RCC 7860 (cell line): ENCODE measurements at regions not wholly inside any gene's neighbourhood (a gene's known extent, or its start where the extent isn't known, plus 50 kb on each side); places are given as distances from the start of the nearest gene placed in this dataset.
"Not testable (repeated sequence)": the region's sequence is repeated elsewhere in the genome, so short reads cannot be mapped to it uniquely, and the experiment has no call there.

Experiments
- DNase-seq: peaks from one replicate; pipeline ENCODE4 v3.0.0-alpha.2; 2015; ENCODE audit warnings: low spot score
- FAIRE-seq: peaks from 2 replicates; lab custom pipeline; 2012; peaks lifted over from hg19 to GRCh38; lab: Jason Lieb, UNC

DNA sequence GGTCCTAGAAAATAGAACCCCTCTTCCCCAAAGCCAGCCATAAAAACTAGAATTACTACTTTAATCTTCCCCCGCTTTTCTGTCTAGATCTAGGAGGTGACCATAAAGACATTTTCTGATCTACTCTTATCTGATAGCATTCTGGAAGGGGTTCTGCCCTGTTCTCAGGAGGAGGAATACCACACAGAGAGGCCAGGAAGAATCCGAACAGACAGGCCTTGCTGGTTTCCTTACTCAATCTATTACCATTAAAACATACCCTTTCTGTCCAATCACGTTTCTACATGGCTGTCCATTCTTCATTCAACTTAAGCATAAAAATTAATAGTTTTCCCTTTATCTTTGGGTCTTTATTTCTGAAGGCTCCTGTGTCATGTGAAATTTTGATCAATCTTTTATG lies 198.7 kb downstream of the GPAT3 start:
- no peak for DNase-seq
- no peak for FAIRE-seq

DNA sequence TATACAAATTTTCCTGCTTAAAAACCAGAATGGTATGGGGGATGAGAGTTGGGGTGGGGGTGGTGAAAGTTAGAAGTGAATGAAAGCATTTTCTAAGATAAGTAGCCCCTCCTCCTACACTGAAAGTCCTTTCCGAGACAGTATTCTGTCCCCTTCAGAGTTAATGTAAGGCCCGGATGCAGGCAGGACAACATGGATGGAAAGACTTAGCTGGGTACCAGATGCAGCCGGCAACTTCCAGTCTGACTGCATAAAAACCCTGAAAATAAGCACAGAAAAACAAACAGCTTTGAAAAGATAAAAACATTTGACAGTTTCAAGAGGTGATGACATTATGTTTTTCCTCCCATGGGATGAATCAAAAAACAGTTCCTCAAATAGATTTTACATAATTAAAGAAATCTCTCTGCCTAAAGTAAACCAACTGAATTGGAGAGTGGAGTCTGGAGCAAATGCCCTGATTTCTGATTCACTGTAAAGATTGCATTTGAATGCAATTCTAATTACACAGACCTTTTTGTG lies 196.3 kb downstream of the GPAT3 start:
- FAIRE-seq (no peak), DNase-seq (no peak)

DNA sequence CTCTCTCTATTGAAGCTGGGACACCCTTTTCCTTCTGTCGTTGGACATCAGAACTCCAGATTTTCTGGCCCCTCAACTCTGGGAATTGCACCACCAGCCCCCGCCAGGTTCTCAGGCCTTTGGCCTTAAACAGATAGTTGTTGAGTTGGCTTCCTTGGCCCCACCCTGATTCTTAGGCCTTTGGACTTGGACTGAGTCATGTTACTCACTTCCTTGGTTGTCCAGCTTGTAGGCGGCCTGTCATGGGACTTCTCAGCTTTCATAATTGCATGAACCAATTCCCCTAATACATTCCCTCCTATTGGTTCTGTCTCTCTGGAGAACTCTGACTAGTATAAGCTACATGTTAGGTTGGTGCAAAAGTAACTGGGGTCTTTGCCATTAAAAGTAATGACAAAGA lies 195.7 kb downstream of the GPAT3 start:
- FAIRE-seq, result no peak
- no peak for DNase-seq

DNA sequence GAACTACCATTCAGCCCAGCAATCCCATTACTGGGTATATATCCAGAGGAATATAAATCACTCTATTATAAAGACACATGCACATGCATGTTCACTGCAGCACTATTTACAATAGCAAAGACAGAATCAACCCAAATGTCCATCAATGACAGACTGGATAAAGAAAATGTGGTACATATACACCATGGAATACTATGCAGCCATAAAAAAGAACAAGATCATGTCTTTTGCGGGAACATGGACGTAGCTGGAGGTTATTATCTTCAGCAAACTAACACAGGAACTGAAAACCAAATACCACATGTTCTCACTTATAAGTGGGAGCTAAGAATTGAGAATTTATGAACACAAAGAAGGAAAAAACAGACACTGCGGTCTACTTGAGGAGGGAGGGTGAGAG lies 195.1 kb downstream of the GPAT3 start:
- FAIRE-seq, DNase-seq: not testable (repeated sequence)

DNA sequence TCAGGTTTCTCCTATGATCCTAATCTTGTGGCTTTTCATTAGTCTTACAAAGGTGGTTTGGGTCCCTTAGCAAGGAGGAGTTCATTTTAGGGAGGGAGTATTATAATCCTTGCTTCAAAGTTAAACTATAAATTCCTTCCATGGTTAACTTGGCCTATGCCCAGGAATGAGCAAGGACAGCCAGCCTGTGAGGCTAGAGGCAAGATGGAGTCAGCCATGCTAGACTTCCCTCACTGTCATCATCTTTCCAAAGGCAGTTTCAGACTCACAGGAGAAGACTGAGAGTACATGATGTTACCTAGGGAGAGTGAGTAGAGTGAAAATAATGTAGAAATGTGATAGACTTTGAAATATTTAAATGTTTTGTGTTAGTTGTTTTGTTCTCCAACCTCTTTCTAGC lies 192.3 kb downstream of the GPAT3 start:
- no peak for FAIRE-seq
- no peak for DNase-seq

DNA sequence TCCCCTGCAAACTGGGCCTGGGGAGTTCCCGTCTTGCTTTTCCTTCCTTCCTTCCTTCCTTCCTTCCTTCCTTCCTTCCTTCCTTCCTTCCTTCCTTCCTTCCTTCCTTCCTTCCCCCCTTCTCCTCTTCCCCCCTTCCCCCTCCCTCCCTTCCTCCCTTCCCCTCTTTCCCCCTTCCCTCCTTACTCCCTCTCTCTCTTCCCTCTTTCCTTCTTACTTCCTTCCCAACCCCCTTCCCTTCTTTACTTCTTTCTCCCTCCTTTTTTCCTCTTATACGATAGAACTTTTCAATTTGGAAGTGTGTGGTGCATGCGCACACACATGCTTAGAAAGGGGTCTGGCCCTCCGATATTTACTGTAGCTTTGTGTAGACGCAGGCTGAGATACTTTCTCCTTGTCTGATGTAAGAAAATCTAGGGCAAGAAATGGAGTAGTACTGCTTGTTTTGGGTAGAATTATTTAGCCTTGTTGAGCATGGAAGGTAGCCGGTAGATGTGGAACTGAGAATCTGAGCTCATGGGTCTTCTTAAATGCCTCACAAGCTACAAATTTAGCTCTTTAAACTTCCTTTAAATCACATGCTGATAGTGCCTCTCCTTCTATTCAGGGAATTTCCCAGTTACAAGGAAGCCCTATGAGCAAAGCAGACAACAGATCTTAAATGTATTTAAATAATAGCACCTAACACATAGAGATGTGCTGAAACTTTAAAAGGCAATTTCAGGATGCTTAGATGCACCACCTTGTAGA lies 189.6 kb downstream of the GPAT3 start:
- no peak for FAIRE-seq

DNA sequence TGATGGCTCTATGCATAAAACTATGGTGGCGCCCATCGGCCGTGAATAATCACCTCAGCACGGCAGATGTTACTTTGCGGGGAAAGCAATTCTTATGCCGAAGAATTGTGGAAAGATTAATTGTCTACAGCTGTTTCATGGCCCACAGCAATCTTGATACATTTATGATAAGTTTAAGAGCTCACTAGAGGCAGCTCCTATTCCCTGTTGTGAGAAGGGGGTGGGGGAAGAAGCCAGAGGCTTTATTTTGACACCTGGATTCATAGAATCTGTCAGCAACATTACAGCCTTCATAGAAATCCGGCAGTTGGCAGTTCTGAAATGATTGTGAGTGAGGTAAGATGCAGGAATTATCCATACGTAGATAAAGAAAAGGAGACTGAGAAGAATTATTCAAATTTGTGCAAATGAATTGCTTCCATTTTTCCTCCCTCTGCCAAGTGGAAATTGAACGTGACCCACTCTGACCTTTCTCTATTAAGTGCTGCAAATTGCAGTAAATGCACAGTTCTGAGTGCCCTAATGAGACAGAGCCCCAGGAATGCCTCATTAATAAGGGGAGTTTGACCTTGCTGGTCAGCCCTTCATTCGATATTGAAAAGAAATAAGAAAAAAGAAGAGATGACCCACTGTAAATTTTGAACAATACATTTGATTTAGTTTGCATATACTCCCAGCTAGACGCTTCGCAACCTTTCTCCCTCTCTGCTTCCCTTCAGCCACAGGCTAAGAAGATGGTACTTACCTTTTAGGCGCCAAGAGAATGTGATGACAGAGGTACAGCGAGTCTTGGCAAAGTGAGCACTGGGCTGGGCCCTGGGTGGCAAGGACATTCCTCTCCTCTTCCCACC lies 188.8 kb downstream of the GPAT3 start:
- FAIRE-seq (no peak), DNase-seq (no peak)

More for the DNA sequence above, 189.6 kb downstream of the GPAT3 start:
- no peak for DNase-seq

DNA sequence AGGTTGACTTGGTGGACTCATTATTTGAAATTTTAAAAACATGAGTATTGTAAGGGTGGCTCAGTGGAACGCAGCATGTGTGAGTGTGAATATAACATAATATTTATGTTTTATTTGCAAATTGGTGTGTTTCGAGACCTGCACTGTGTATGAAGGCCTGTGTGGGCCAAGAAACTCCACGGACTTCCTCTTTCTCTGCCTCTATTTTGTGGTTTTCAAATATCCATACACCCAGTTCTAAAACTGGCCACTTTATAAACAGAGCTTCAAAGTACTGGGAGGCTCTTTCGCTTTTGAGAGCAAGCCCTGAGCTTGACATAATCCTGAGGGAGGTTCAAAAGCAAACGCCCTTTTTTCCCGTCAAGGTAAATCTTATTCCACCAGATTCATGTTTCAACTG lies 187.7 kb downstream of the GPAT3 start:
- FAIRE-seq (no peak), DNase-seq (no peak)

DNA sequence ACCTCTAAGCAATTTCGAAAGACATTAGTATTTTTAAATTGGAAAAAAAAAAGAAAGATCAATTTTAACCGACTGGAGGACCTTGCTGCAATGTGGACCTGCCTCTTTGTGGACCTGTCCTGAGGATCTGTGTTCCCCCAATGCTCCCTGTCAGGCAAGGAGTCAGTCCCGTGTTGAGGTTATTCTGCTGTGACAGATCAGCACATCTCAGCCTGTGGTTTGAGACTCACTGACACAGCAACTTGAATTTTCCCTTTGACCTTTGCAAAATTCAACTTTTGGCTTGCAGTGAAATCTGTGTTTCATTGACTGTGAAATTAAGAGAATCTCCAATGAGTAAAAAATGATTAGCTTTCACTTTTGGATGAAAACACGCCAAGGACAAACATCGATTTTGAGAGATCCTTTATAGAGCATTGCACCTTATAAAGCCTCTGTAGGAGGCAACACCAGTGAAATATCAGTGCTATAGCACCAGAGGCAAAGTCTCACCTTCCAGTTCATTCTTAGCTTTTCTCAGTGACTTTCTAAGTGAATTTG lies 186.9 kb downstream of the GPAT3 start:
- DNase-seq (no peak), FAIRE-seq (no peak)

DNA sequence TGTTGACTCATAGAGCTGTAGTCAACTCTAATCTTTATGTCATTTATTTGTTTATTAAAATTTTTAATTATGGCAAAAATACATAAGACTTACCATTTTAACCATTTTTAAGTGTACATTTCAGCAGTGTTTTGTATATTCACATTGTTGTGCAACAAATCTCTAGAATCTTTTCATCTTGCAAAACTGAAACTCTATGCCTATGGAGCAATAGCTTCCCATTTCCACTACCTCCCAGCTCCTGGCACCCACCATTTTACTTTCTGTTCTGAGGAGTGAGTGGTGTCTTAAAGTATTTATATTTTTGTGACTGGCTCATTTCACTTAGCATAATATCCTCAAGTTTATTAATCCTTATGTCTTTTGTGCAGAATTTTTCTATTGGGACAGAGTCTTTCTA lies 181.0 kb downstream of the GPAT3 start:
- no peak for FAIRE-seq
- no peak for DNase-seq

DNA sequence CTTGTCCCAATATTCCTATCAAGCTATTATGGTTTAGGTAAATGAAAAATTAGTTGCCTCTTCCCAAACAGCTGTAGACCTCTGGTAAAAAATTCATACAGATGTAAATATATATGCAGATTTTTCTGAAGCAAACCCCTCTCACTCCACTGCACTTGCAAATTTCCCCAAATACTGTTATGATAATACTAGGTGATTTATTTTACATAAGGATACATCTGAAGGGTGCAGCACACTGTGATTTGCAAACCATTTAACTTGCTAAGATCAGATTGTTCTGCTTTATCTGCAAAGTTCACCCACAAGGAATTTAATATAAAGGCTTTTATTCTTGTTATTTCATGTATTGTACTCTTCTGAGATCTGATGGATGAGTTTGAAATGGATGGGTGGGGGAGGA lies 177.0 kb downstream of the GPAT3 start:
- DNase-seq (no peak), FAIRE-seq (no peak)

DNA sequence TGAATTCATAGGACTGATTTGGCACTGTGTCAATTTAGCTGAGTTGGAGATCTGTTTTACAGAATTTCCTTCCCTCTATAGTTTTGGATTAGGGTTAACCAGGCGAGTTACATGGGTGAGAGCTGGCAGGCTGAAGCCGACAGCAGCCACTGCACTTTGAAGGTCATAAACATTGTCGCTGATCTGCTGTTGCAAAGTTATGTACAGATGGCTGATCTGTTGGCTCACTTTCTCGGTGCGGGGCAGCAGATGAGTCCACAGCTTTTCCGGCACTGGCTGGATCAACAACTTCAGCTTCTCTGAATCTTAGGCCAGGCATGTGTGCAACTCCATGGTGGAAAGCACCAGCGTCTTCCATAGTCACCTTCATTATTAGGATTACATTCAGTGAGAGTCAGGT lies 173.7 kb downstream of the GPAT3 start:
- no peak for FAIRE-seq
- no peak for DNase-seq

DNA sequence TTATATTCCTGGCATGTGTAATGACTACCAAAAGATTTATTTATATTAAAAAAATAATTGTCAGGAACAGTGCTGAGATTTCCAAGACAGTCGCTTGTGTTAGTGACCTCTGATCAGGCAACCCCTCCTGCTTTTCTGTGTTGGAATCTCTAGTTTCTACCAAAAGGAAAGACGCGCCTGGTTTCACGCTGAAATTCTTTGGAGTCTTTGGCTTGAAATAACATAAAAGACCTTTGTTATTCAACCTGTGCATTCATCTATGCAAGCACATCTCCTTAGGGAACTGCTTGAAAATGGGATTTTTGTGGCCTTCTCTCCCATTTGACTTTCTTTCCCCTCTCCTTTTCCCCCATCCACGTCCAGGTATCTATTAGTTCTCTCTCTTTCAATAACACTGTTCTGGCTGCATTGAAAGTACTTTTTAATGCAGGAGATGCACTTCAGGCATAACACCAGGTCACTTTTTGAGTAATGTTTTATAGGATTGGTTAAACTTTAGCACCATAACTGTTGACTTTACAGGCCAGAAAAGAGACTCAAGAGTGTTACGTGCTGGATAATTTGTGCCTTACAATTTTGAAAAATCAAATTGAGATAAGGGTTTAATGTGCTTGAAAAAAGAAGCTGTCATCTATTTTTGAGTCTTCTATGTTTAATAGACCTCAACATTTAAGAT lies 172.7 kb downstream of the GPAT3 start:
- peak; percentile 63 for FAIRE-seq
- no peak for DNase-seq

DNA sequence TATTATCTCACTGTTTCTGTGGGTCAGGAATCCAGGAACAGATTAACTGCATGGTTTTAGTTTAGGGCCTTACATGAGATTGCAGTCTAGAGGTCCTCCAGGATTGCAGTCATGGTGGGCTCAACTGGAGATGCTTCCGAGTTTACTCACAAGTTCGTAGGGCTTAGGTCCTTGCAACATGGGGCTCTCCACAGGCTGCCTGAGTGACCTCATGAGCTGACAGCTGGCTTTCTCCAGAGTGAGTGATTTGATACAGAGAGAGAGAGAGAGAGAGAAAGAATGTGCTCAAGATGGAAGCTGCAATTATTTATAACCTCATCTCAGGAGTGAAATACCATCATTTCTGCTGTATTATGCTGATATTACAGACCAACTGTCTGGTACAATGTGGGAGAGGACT lies 168.9 kb downstream of the GPAT3 start:
- FAIRE-seq (no peak), DNase-seq (no peak)

DNA sequence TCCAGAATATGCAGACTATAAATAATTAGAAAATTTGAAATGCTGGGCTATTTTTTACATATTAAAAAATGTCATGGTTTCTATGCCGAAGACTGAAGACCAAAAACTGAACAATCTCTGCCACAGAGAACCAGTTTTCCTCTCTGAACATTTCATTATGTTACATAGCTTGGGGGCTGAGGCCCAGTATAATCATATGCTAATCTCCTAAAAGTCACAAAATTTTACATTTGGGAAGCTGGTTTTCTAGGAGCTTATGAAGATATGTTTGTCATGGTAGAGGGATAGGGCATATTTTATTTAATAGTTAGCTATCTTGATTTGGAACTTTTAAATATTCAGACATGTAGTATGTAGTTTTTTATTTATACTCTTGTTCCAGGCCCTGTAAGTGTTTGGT lies 167.8 kb downstream of the GPAT3 start:
- DNase-seq (no peak), FAIRE-seq (no peak)

DNA sequence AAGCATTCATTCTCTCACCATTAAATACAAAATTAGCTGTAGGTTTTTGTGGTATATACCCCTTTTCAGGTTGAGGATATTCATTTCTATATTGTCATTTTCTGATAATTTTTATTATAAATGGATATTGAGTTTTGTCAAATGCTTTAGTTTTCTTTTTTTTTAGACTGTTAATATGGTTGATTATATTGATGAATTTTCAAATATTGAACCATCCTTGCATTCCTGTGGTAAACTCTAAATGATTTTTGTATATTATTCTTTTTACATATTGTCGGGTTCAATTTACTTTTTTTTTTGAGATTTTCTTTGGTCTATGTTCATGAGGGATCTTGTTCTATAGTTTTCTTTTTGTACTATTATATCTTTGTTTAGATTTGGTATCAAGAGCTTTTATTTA lies 165.1 kb downstream of the GPAT3 start:
- FAIRE-seq, result no peak

DNA sequence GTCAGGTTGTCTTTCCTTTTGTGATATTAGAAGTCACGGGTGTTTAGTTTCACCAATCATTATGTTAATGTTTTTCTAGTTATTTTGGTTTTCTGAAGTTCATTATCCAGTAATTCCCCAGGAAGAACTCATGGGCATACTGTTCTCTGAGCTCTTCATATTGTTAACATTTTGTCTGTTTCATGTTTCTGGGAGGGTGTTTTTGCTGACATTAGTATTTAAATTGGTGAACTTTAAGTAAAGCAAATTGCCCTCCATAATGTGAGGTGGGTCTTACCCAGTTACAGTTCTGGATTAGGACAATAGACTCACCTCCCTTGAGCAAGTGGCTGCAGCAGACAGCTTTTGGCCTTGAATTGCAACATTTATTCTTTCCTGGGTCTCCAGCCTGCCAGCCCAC lies 163.4 kb downstream of the GPAT3 start:
- no peak for FAIRE-seq
- DNase-seq, result no peak

More for the DNA sequence above, 165.1 kb downstream of the GPAT3 start:
- DNase-seq, result no peak

DNA sequence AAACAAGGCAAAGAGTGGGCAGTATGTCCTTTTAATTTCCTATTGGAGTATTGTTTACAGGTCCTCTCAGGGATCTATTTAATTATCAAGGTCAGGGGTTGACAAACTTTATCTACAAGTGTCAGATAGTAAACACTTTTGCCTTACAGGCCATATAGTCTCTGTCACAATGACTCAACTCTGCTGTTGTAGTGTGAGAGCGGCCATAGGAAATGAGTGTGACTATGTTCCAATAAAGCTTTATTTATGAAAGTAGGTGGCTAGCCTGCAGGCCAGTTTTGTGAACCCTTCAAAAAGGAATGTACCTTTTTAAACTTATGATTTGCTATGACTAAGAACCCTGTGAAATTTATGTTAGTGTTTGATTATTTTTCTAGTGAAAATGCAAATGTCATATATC lies 156.1 kb downstream of the GPAT3 start:
- no peak for FAIRE-seq
- DNase-seq, result no peak

DNA sequence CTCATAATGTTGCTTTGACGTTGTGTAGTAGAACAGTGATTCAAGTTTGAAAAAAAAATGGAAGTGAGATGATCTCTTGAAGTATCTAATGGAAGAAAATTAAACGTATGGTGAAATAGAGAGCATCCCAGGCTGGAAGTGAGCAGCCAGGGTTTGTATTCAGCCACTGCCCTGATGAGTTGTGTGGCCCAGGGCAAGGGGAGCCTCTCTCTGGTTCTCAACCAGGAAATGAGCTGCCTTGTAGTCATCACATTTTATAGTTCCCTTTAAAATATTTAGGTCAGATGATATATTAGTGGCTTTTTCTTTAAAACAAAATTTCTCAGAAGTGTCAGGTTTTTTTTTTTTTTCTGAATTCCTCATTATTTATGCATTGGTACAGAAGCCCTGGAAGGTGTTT lies 150.3 kb downstream of the GPAT3 start:
- FAIRE-seq, result no peak
- DNase-seq, result no peak

DNA sequence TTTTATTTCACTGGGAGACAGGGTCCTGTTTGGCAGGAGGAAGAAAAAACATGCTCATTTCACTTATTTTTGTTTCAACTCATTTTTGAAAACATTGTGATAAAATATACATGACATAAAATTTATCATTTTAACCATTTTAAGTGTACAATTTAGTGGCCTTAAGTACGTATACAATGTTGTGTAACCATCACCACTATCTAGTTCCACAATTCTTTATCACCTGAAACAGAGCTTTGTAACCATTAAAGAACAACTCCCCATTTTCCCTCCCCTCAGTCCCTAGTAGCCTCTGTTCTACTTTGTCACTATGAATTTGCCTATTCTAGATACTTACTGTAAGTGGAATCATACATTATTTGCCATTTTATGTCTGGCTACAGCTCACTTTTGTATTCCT lies 143.8 kb downstream of the GPAT3 start:
- no peak for DNase-seq
- FAIRE-seq, result no peak

DNA sequence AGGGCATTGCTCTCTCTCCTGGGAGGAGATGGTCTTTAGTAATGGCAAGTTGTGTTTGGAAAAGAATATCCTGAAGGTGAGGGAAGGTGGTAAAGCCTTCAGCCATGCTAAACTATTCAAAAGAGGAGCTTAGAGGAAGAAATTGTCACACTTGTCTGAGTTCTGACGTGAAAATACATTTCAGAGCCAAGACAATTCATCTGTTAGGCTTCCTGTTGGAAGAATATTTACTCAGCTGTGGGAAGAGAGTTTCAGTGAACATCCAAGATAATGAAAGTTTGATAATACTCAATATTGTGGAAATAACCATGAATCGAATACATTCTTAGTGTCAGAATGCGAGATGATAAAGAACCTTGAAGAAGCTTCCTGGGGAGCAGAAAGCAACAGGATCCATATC lies 143.3 kb downstream of the GPAT3 start:
- no peak for DNase-seq
- FAIRE-seq, result no peak
